ENCODE measurements at regions not wholly inside any gene's neighbourhood (a gene's known extent, or its start where the extent isn't known, plus 50 kb on each side); places are given as distances from the start of the nearest gene placed in this dataset.

GRCh38 chr16:85206472-85207356 is 94.4 kb upstream of the CIBAR2 start:
- ATAC-seq (peak; percentile 51 to 75 (median 60)), DNase-seq (peak; percentile 74 to 88 (median 77))
- no peaks in the 10 kb centered on the region for H3K36me3 ChIP-seq
- H3K27me3 ChIP-seq: no peaks in the 10 kb centered on the region
- intact Hi-C loops (cut with DNase I): loop anchor here in 1 of 10 donors (5.0 kb wide), 1 partner anchor 34 kb away; no protein-coding TSS in a partner anchor
- H3K27ac ChIP-seq: peak overlapping the region in 10 of 12 donors; percentile 28 to 81 (median 71)
- peak overlapping the region in 2 of 12 donors; percentile 9 to 17 for H3K4me3 ChIP-seq
- TF ChIP-seq POLR2A (IDR thresholded peaks at IDR 0.05) (no peak), CTCF (IDR thresholded peaks at IDR 0.05) (no peak)
- H3K4me1 ChIP-seq: peaks cover 14 to 75% (median 47%) of the 10 kb centered on the region in 12 donors
- H3K9me3 ChIP-seq: no peaks in the 10 kb centered on the region
- WGBS, 4 donors: 6 to 17% (median 12%) methylated on average over 12 to 31 of the region's 31 CpGs

GRCh38 chr16:85207357-85207921 is 95.2 kb upstream of the CIBAR2 start:
- Histone ChIP-seq H3K27me3 (no peaks in the 10 kb centered on the region), H3K4me1 (peaks cover 9 to 68% (median 40%) of the 10 kb centered on the region in 12 donors), H3K4me3 (no peak overlapping the region), H3K27ac (peak overlapping the region in 10 of 12 donors; percentile 28 to 81 (median 71)), H3K9me3 (no peaks in the 10 kb centered on the region), H3K36me3 (no peaks in the 10 kb centered on the region)
- TF ChIP-seq CTCF (IDR thresholded peaks at IDR 0.05) (no peak), POLR2A (IDR thresholded peaks at IDR 0.05) (no peak)
- intact Hi-C loops (cut with DNase I): loop anchor here in 1 of 10 donors (5.0 kb wide), 1 partner anchor 35 kb away; no protein-coding TSS in a partner anchor
- no peak for DNase-seq
- 78 to 84% (median 82%) methylated on average over 21 to 24 of the region's 24 CpGs for WGBS, 4 donors
- no peak for ATAC-seq

GRCh38 chr16:85208181-85208580 is 95.9 kb upstream of the CIBAR2 start:
- Histone ChIP-seq H3K36me3 (no peaks in the 10 kb centered on the region), H3K9me3 (no peaks in the 10 kb centered on the region), H3K4me3 (no peak overlapping the region), H3K27me3 (no peaks in the 10 kb centered on the region), H3K27ac (no peak overlapping the region), H3K4me1 (peaks cover 7 to 62% (median 35%) of the 10 kb centered on the region in 12 donors)
- intact Hi-C loops (cut with DNase I): loop anchor here in 1 of 10 donors (5.0 kb wide), 1 partner anchor 36 kb away; no protein-coding TSS in a partner anchor
- WGBS, 4 donors: 93 to 97% (median 97%) methylated on average over 8 to 17 of the region's 17 CpGs
- DNase-seq (no peak), ATAC-seq (no peak)
- TF ChIP-seq CTCF (IDR thresholded peaks at IDR 0.05) (no peak), POLR2A (IDR thresholded peaks at IDR 0.05) (no peak)

All from heart left ventricle (tissue), 16 donors.